Pancreas (tissue), 10 donors: ENCODE measurements at regions not wholly inside any gene's neighbourhood (a gene's known extent, or its start where the extent isn't known, plus 50 kb on each side); places are given as distances from the start of the nearest gene placed in this dataset.

Experiments used
- ATAC-seq, 4 donors: fragments of 200-7000 bp; cut with Tn5 transposase; one replicate each; pipeline versions ENCODE4 v1.8.0 to v1.9.1; 2020; ENCODE audit warnings: mild to moderate bottlenecking in 4 of 4, moderate library complexity in 4 of 4
- DNase-seq, 6 donors: peaks; one replicate each; pipeline ENCODE4 v3.0.0-alpha.2; 2020
- FAIRE-seq: peaks from 2 replicates; lab custom pipeline; 2012; peaks lifted over from hg19 to GRCh38; lab: Jason Lieb, UNC
- H3K27ac ChIP-seq, 4 donors: fragments of 200-600 bp; sonication (generic); 1 replicate in 3 of 4; 2 replicates in 1 of 4; pipeline versions ENCODE4 v1.5.0 to v1.8.0; 2020
- H3K27me3 ChIP-seq, 4 donors: fragments of 200-600 bp; one replicate each; pipeline ENCODE4 v1.8.0; 2021
- H3K36me3 ChIP-seq, 3 donors: fragments of 200-600 bp; sonication (generic) in 1 of 3; one replicate each; pipeline versions ENCODE4 v1.5.0 to v1.8.0; 2020 to 2021
- H3K4me1 ChIP-seq, 3 donors: fragments of 200-600 bp; one replicate each; pipeline ENCODE4 v1.8.0; 2021
- H3K4me3 ChIP-seq, 4 donors: fragments of 200-600 bp; sonication (generic) in 2 of 4; one replicate each; pipeline versions ENCODE4 v1.5.0 to v1.8.0; 2020 to 2021
- H3K9me3 ChIP-seq, 4 donors: fragments of 200-600 bp; one replicate each; pipeline ENCODE4 v1.8.0; 2021
- WGBS, 2 donors: extraction: QIAGEN DNeasy Blood & Tissue Kit; methylation state at CpG; one replicate each; pipeline ENCODE4 v1.1.7; 2013; 5-methylcytosine and 5-hydroxymethylcytosine counted together
- intact Hi-C, 3 donors: fragments of 100-400 bp; cut with DNase I; formaldehyde crosslinking; loops; one replicate each; pipeline versions ENCODE4 v1.11.1 to v1.14.2; 2022
- TF ChIP-seq, protein P1 (sequence below), 4 donors: fragments of 200-600 bp; sonication (generic) in 3 of 4; IDR thresholded peaks; one replicate each; pipeline versions ENCODE4 v1.5.0 to v1.8.0; 2021; ENCODE audit warnings: antibody characterized with exemption in 4 of 4
- donor health status: healthy with polysubstance abuse.
- donor health status: DM: no; HTN: no; CAD: no; lungs with moderate emphysema.
- donor health status: DM: no; HTN: no; CAD: no.
- donor health status: control.
- donor health status: control.
- donor health status: Bipolar disorder and iron deficiency.
- donor health status: DM: yes; HTN: yes; CAD: no.
- donor health status: DM: no; HTN: no; CAD: no.
- donor health status: DM: no; HTN: no; CAD: no.
- donor health status: DM: yes; HTN: yes; CAD: no.

DNA sequence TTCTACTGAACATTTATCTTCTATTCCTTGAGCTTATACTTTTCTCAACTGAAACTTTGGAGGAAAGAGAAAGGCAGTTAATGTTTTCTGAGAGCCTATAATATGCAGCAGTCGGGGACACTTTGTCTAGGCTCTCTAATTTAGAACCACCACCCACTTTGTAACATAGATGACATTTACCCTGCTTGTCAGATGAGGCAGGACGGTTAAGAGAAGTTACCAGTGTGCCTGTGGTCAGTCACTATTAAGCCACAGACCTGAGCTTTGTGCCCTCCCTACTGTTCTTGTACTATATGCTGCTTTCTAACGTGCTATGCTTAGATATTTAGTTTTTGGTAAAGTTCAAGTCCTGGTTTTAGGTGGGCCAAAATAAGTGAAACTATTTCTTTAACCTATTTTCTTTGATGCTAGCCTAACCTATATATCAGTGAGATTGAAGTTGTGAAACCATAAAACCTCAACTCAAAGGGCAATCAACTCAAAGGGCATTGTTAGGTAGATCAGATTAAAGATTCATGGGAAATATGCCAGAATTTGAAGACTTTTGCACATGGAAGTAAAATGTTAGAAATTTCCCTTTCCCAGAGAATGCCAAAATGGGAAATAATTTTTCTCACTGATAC lies 156.5 kb upstream of the AGR3 start:
- 74 to 80% methylated on average over 3 of the region's 3 CpGs for WGBS, 2 donors
- no peak overlapping the region for H3K27ac ChIP-seq
- H3K36me3 ChIP-seq: no peaks in the 10 kb centered on the region
- no peak overlapping the region for H3K4me3 ChIP-seq
- DNase-seq (no peak), ATAC-seq (no peak), FAIRE-seq (no peak)
- H3K9me3 ChIP-seq: no peaks in the 10 kb centered on the region
- intact Hi-C loops: no loop called here
- peaks cover 0 to 29% (median 4%) of the 10 kb centered on the region in 3 donors for H3K4me1 ChIP-seq
- TF ChIP-seq, protein P1, sequence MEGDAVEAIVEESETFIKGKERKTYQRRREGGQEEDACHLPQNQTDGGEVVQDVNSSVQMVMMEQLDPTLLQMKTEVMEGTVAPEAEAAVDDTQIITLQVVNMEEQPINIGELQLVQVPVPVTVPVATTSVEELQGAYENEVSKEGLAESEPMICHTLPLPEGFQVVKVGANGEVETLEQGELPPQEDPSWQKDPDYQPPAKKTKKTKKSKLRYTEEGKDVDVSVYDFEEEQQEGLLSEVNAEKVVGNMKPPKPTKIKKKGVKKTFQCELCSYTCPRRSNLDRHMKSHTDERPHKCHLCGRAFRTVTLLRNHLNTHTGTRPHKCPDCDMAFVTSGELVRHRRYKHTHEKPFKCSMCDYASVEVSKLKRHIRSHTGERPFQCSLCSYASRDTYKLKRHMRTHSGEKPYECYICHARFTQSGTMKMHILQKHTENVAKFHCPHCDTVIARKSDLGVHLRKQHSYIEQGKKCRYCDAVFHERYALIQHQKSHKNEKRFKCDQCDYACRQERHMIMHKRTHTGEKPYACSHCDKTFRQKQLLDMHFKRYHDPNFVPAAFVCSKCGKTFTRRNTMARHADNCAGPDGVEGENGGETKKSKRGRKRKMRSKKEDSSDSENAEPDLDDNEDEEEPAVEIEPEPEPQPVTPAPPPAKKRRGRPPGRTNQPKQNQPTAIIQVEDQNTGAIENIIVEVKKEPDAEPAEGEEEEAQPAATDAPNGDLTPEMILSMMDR (IDR thresholded peaks at IDR 0.05): no peak
- no peaks in the 10 kb centered on the region for H3K27me3 ChIP-seq

DNA sequence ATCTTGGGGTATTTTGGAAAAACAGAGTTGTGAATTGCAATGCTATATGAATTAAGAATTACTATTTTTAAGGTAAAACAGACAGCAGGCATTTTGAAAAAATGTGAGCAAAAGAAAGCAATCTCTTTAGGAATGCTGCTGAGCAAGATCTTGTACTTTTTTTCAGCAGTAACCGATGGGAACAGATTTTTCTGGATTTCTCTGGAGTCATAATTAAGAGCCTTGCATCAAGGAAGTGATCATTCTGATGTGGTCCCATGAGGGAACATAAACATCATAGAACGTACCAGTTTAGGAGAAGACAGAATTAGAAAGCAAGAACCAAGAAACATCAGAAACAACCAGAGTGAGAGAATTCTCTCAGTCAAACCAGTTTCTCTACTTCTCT lies 157.0 kb upstream of the AGR3 start:
- DNase-seq: no peak
- H3K4me1 ChIP-seq: peaks cover 0 to 29% (median 4%) of the 10 kb centered on the region in 3 donors

DNA sequence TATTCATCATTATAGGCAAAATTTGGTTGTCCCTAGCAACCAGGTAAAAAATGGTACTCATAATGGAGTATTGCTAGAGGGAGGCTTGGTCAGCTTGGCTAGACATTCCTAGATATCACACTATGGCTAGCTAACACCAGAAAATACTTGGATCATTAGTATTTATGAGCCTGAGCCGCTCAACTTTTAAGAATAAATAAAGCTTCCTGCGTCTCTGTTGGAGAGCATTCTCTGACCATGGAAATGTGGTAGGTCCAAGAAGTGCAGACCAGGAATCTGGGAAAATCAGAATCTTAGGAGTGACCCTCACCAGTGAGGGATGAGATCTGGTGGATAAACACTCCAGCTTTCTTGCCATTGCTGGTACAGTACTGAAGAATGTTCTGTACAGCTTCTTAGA lies 157.6 kb upstream of the AGR3 start:
- H3K36me3 ChIP-seq: no peaks in the 10 kb centered on the region
- intact Hi-C loops: no loop called here
- H3K4me3 ChIP-seq: no peak overlapping the region
- TF ChIP-seq, protein P1 (IDR thresholded peaks at IDR 0.05): no peak
- no peak for FAIRE-seq
- no peak for DNase-seq
- 94 to 95% methylated on average over 2 of the region's 2 CpGs for WGBS, 2 donors
- H3K27me3 ChIP-seq: no peaks in the 10 kb centered on the region
- peak overlapping the region in 1 of 4 donors; percentile 9 for H3K27ac ChIP-seq
- H3K4me1 ChIP-seq: peaks cover 0 to 29% (median 4%) of the 10 kb centered on the region in 3 donors
- no peaks in the 10 kb centered on the region for H3K9me3 ChIP-seq
- ATAC-seq: no peak

More for the DNA sequence above, 157.0 kb upstream of the AGR3 start:
- ATAC-seq (peak in 1 of 4 donors; percentile 25), FAIRE-seq (no peak)
- Histone ChIP-seq H3K27me3 (no peaks in the 10 kb centered on the region), H3K9me3 (no peaks in the 10 kb centered on the region), H3K4me3 (no peak overlapping the region), H3K27ac (no peak overlapping the region), H3K36me3 (no peaks in the 10 kb centered on the region)
- TF ChIP-seq, protein P1 (IDR thresholded peaks at IDR 0.05): no peak
- WGBS, 2 donors: 44 to 56% methylated on average over 2 of the region's 2 CpGs
- intact Hi-C loops: no loop called here

DNA sequence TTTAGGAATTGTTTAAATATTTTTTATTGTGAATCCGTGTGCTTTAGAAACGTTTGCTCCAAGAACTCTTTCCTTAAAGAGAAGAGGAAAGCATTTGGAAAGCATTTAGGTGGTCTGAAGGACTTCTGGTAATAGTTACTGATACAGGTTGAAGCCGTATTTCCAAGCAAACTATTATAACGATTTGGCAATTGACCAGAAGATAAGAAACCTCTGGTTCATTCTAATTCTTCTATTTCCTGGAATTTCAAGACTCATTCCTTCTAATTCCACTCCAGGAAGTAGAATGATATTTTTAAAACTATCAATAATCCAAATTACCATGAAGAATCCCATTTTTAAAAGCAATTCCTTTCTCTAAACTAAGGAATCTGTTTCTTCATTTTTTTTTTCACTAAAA lies 158.9 kb upstream of the AGR3 start:
- DNase-seq: no peak
- 14 to 18% methylated on average over 4 of the region's 4 CpGs for WGBS, 2 donors
- Histone ChIP-seq H3K9me3 (no peaks in the 10 kb centered on the region), H3K36me3 (no peaks in the 10 kb centered on the region), H3K4me3 (no peak overlapping the region), H3K4me1 (peaks cover 0 to 29% (median 4%) of the 10 kb centered on the region in 3 donors), H3K27ac (peak overlapping the region in 2 of 4 donors; percentile 11 to 48), H3K27me3 (no peaks in the 10 kb centered on the region)
- FAIRE-seq: no peak
- ATAC-seq: peak in 1 of 4 donors; percentile 43
- TF ChIP-seq, protein P1 (IDR thresholded peaks at IDR 0.05): no peak
- intact Hi-C loops: no loop called here

DNA sequence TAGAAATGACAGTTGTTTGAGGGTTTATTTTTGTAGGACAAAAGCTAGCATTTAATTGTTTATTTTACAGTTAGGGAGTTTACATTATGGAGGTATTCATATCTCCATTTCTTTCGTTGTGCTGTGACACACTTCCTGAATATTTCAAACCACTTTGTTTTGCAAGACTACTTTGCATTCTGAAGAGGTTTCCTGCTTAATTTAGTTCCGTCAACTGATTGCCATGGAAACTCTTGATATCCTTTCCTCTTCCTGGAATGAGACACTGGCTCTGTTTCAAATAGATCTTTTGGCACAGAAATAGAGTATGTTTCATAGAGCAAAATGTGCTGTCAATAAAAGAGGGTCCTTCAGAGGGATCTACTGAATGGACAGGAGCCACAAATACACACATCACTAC lies 159.5 kb upstream of the AGR3 start:
- Histone ChIP-seq H3K9me3 (no peaks in the 10 kb centered on the region), H3K4me3 (no peak overlapping the region), H3K4me1 (peaks cover 0 to 29% (median 4%) of the 10 kb centered on the region in 3 donors), H3K27me3 (no peaks in the 10 kb centered on the region), H3K36me3 (no peaks in the 10 kb centered on the region), H3K27ac (peak overlapping the region in 2 of 4 donors; percentile 11 to 48)
- intact Hi-C loops: no loop called here
- TF ChIP-seq, protein P1 (IDR thresholded peaks at IDR 0.05): no peak
- no peak for DNase-seq
- FAIRE-seq: peak; percentile 75
- 7 to 18% methylated on average over 2 of the region's 2 CpGs for WGBS, 2 donors
- peak in 3 of 4 donors; percentile 63 to 81 (median 68) for ATAC-seq
